ENCODE measurements at regions not wholly inside any gene's neighbourhood (a gene's known extent, or its start where the extent isn't known, plus 50 kb on each side); places are given as distances from the start of the nearest gene placed in this dataset.

- H3K4me3 ChIP-seq (ENCODE audit: low read depth in 1 of 3, low read length in 3 of 3) = no peak overlapping the region
- H3K27me3 ChIP-seq (ENCODE audit: control insufficient read depth in 4 of 4, insufficient read depth in 4 of 4, low read length in 3 of 4) = no peaks in the 10 kb centered on the region
- H3K36me3 ChIP-seq (ENCODE audit: control insufficient read depth in 4 of 4, insufficient read depth in 3 of 4, low read depth in 1 of 4, low read length in 3 of 4) = no peaks in the 10 kb centered on the region
- no peaks in the 10 kb centered on the region for H3K4me1 ChIP-seq (ENCODE audit: control insufficient read depth in 4 of 4, insufficient read depth in 4 of 4, low read length in 3 of 4)
- TF ChIP-seq SP1 (IDR thresholded peaks at IDR 0.05) (no peak), RAD21 (IDR thresholded peaks at IDR 0.05) (peak; percentile 32 to 42)
- no peak for DNase-seq (ENCODE audit: low spot score)
- 45% methylated on average over 1 of the region's 1 CpG for WGBS
- no peaks in the 10 kb centered on the region for H3K9me3 ChIP-seq (ENCODE audit: control insufficient read depth in 4 of 4, low read length in 3 of 4)
- no peak overlapping the region for H3K9ac ChIP-seq (ENCODE audit: low read depth in 1 of 2, low read length in 2 of 2)
- no peak overlapping the region for H3K27ac ChIP-seq (ENCODE audit: low read depth in 1 of 2, low read length in 2 of 2)
These were observed 413.6 kb downstream of the PTH2R start for GRCh38 chr2:208820014-208820688.

GRCh38 chr2:208827109-208827508, 420.5 kb downstream of the PTH2R start:
- no peaks in the 10 kb centered on the region for H3K36me3 ChIP-seq (ENCODE audit: control insufficient read depth in 4 of 4, insufficient read depth in 3 of 4, low read depth in 1 of 4, low read length in 3 of 4)

More at GRCh38 chr2:208827109-208827508, 420.5 kb downstream of the PTH2R start:
- H3K27me3 ChIP-seq (ENCODE audit: control insufficient read depth in 4 of 4, insufficient read depth in 4 of 4, low read length in 3 of 4) = no peaks in the 10 kb centered on the region
- H3K4me3 ChIP-seq (ENCODE audit: low read depth in 1 of 3, low read length in 3 of 3) = no peak overlapping the region
- WGBS = 30% methylated on average over 3 of the region's 3 CpGs
- no peak for DNase-seq (ENCODE audit: low spot score)
- TF ChIP-seq JUND (IDR thresholded peaks at IDR 0.05) = no peak
- TF ChIP-seq HNF4A (conservative IDR thresholded peaks at IDR 0.05) = no peak
- TF ChIP-seq TAF1 (conservative IDR thresholded peaks at IDR 0.05) = no peak
- TF ChIP-seq, protein P1, sequence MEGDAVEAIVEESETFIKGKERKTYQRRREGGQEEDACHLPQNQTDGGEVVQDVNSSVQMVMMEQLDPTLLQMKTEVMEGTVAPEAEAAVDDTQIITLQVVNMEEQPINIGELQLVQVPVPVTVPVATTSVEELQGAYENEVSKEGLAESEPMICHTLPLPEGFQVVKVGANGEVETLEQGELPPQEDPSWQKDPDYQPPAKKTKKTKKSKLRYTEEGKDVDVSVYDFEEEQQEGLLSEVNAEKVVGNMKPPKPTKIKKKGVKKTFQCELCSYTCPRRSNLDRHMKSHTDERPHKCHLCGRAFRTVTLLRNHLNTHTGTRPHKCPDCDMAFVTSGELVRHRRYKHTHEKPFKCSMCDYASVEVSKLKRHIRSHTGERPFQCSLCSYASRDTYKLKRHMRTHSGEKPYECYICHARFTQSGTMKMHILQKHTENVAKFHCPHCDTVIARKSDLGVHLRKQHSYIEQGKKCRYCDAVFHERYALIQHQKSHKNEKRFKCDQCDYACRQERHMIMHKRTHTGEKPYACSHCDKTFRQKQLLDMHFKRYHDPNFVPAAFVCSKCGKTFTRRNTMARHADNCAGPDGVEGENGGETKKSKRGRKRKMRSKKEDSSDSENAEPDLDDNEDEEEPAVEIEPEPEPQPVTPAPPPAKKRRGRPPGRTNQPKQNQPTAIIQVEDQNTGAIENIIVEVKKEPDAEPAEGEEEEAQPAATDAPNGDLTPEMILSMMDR (IDR thresholded peaks at IDR 0.05; ENCODE audit: low read depth, low read length, missing input control) = no peak
- no peak for TF ChIP-seq NR2F2 (IDR thresholded peaks at IDR 0.05)
- no peak for TF ChIP-seq SP1 (IDR thresholded peaks at IDR 0.05)
- TF ChIP-seq, protein P2, sequence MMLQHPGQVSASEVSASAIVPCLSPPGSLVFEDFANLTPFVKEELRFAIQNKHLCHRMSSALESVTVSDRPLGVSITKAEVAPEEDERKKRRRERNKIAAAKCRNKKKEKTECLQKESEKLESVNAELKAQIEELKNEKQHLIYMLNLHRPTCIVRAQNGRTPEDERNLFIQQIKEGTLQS (IDR thresholded peaks at IDR 0.05) = no peak
- no peak for TF ChIP-seq YY1 (IDR thresholded peaks at IDR 0.05)
- no peak for TF ChIP-seq REST (IDR thresholded peaks at IDR 0.05)
- H3K27ac ChIP-seq (ENCODE audit: low read depth in 1 of 2, low read length in 2 of 2) = no peak overlapping the region
- H3K4me1 ChIP-seq (ENCODE audit: control insufficient read depth in 4 of 4, insufficient read depth in 4 of 4, low read length in 3 of 4) = no peaks in the 10 kb centered on the region
- no peaks in the 10 kb centered on the region for H3K9me3 ChIP-seq (ENCODE audit: control insufficient read depth in 4 of 4, low read length in 3 of 4)
- no peak overlapping the region for H3K9ac ChIP-seq (ENCODE audit: low read depth in 1 of 2, low read length in 2 of 2)
